Uterus (tissue), 3 donors: ENCODE measurements at regions not wholly inside any gene's neighbourhood (a gene's known extent, or its start where the extent isn't known, plus 50 kb on each side); places are given as distances from the start of the nearest gene placed in this dataset.

Experiments
- DNase-seq, 2 donors: peaks; one replicate each; pipeline ENCODE4 v3.0.0-alpha.2; 2019 to 2020
- H3K27ac ChIP-seq, 2 donors: fragments of 200-600 bp; sonication (generic); 1 replicate in 1 of 2; 2 replicates in 1 of 2; pipeline ENCODE4 v1.5.1; 2016 to 2018
- H3K27me3 ChIP-seq, 2 donors: fragments of 200-600 bp; sonication (generic); one replicate each; pipeline ENCODE4 v1.5.1; 2018 to 2019; ENCODE audit warnings: control low read depth in 1 of 2
- H3K36me3 ChIP-seq, 2 donors: fragments of 200-600 bp; sonication (generic); one replicate each; pipeline ENCODE4 v1.5.1; 2019; ENCODE audit warnings: control low read depth in 1 of 2
- H3K4me1 ChIP-seq, 2 donors: fragments of 200-600 bp; sonication (generic); one replicate each; pipeline ENCODE4 v1.5.1; 2018 to 2019; ENCODE audit warnings: control low read depth in 1 of 2
- H3K4me3 ChIP-seq, 2 donors: fragments of 200-600 bp; sonication (generic); 1 replicate in 1 of 2; 2 replicates in 1 of 2; pipeline ENCODE4 v1.5.1; 2018 to 2019; ENCODE audit warnings: mild to moderate bottlenecking in 1 of 2
- H3K9me3 ChIP-seq, 2 donors: fragments of 200-600 bp; sonication (generic); one replicate each; pipeline ENCODE4 v1.5.1; 2019; ENCODE audit warnings: control low read depth in 1 of 2
- CTCF ChIP-seq, 4 experiments: fragments of 200-600 bp in 2 of 4; fragments of 450-650 bp in 2 of 4; sonication (generic) in 2 of 4; IDR thresholded peaks; one replicate each; pipeline ENCODE4 v1.5.1; 2016 to 2019; ENCODE audit warnings: antibody characterized with exemption in 4 of 4, mild to moderate bottlenecking in 2 of 4, moderate library complexity in 1 of 4
- POLR2A ChIP-seq, 2 donors: fragments of 450-650 bp; IDR thresholded peaks; one replicate each; pipeline ENCODE4 v1.6.1; 2016; ENCODE audit warnings: antibody characterized with exemption in 2 of 2, mild to moderate bottlenecking in 1 of 2, moderate library complexity in 1 of 2
- intact Hi-C: fragments of 100-400 bp; cut with DNase I; formaldehyde crosslinking; loops from one replicate; pipeline ENCODE4 v1.15.1; 2023; ENCODE audit warnings: low total_unique reads
- donor health status: DM: yes; HTN: yes; CAD: no.

- Histone ChIP-seq H3K4me3 (no peak overlapping the region), H3K9me3 (no peaks in the 10 kb centered on the region), H3K36me3 (no peaks in the 10 kb centered on the region), H3K4me1 (no peaks in the 10 kb centered on the region), H3K27me3 (no peaks in the 10 kb centered on the region), H3K27ac (no peak overlapping the region)
- DNase-seq = no peak
- intact Hi-C loops = no loop called here
- TF ChIP-seq CTCF (IDR thresholded peaks at IDR 0.05) (no peak), POLR2A (IDR thresholded peaks at IDR 0.05) (no peak)
These were observed 839.9 kb downstream of the KCNT2 start for GRCh38 chr1:195768377-195768776.

GRCh38 chr1:195766709-195767108 is 841.5 kb downstream of the KCNT2 start:
- H3K36me3 ChIP-seq = no peaks in the 10 kb centered on the region
- H3K4me3 ChIP-seq = no peak overlapping the region
- no peaks in the 10 kb centered on the region for H3K4me1 ChIP-seq
- intact Hi-C loops = no loop called here
- no peak overlapping the region for H3K27ac ChIP-seq
- H3K9me3 ChIP-seq = no peaks in the 10 kb centered on the region
- no peaks in the 10 kb centered on the region for H3K27me3 ChIP-seq
- no peak for DNase-seq
- TF ChIP-seq CTCF (IDR thresholded peaks at IDR 0.05) (no peak), POLR2A (IDR thresholded peaks at IDR 0.05) (no peak)

GRCh38 chr1:195765099-195765498 is 843.1 kb downstream of the KCNT2 start:
- intact Hi-C loops = no loop called here
- no peak for TF ChIP-seq POLR2A (IDR thresholded peaks at IDR 0.05)
- TF ChIP-seq CTCF (IDR thresholded peaks at IDR 0.05) = no peak
- H3K4me1 ChIP-seq = no peaks in the 10 kb centered on the region
- no peaks in the 10 kb centered on the region for H3K27me3 ChIP-seq
- H3K9me3 ChIP-seq = no peaks in the 10 kb centered on the region
- no peak overlapping the region for H3K4me3 ChIP-seq
- H3K27ac ChIP-seq = no peak overlapping the region
- no peak for DNase-seq
- no peaks in the 10 kb centered on the region for H3K36me3 ChIP-seq

GRCh38 chr1:195763907-195764374 is 844.3 kb downstream of the KCNT2 start:
- H3K9me3 ChIP-seq = no peaks in the 10 kb centered on the region
- no peaks in the 10 kb centered on the region for H3K36me3 ChIP-seq
- intact Hi-C loops = no loop called here
- H3K27ac ChIP-seq = no peak overlapping the region
- DNase-seq = no peak
- no peaks in the 10 kb centered on the region for H3K27me3 ChIP-seq
- no peaks in the 10 kb centered on the region for H3K4me1 ChIP-seq
- TF ChIP-seq POLR2A (IDR thresholded peaks at IDR 0.05) (no peak), CTCF (IDR thresholded peaks at IDR 0.05) (no peak)
- no peak overlapping the region for H3K4me3 ChIP-seq

GRCh38 chr1:195763146-195763906 is 844.9 kb downstream of the KCNT2 start:
- intact Hi-C loops = no loop called here
- no peaks in the 10 kb centered on the region for H3K4me1 ChIP-seq
- no peak for DNase-seq
- no peak overlapping the region for H3K4me3 ChIP-seq
- no peaks in the 10 kb centered on the region for H3K36me3 ChIP-seq
- H3K27me3 ChIP-seq = no peaks in the 10 kb centered on the region
- H3K9me3 ChIP-seq = no peaks in the 10 kb centered on the region
- no peak overlapping the region for H3K27ac ChIP-seq
- no peak for TF ChIP-seq CTCF (IDR thresholded peaks at IDR 0.05)
- no peak for TF ChIP-seq POLR2A (IDR thresholded peaks at IDR 0.05)
